Activated CD8-positive, alpha-beta memory T cell treated with anti-CD3 and anti-CD28 coated beads for 48 hours (primary cell): ENCODE measurements at regions not wholly inside any gene's neighbourhood (a gene's known extent, or its start where the extent isn't known, plus 50 kb on each side); places are given as distances from the start of the nearest gene placed in this dataset.

Experiments used
- DNase-seq, 3 experiments: peaks; one replicate each; pipeline ENCODE4 v3.0.0-alpha.2; 2020; ENCODE audit warnings: low read depth in 2 of 3, low spot score in 2 of 3

DNA sequence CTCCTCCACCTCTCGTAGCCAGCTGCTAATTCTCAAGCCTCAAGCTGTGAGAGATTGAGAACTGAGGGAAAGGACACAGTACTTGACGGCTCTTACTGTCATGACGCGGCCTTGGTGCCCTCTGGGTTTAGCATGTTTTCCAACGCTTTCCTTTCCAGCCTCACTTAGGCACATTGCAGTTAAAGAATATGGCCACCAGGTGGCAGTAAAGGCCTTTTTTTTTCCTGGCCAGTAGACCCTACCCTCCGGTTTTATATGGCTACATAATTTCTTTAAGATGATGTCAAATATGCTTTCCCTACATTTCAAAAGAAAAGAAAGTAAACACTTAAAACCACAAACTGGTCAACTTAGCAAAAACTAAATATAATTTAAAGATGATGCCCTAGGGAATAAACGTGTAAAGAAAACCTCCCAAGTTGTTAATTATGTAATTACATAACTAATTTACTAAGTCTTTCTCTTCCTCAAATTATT lies 56.8 kb upstream of the PRDX6 start:
- peak in 1 of 3 experiments; percentile 55 for DNase-seq

DNA sequence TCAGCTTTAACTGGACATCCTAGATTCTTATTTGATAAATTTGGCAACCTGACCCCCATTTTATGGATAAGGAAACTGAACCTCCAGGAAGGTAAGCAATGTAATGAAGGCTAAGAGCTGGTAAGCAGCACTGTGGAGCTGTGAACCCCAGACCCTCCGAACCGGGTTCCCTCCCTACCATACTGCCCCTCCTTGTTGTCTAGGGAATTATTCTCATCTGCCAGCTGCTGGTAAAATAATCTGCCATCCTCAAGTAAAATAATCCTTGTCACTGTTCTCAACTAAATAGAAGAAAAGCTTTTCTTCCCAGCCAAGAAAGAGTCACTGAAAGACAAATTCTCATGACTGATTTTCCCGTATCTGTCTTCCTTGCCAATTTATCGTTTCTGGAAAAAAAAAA lies 55.8 kb upstream of the PRDX6 start:
- DNase-seq: no peak

DNA sequence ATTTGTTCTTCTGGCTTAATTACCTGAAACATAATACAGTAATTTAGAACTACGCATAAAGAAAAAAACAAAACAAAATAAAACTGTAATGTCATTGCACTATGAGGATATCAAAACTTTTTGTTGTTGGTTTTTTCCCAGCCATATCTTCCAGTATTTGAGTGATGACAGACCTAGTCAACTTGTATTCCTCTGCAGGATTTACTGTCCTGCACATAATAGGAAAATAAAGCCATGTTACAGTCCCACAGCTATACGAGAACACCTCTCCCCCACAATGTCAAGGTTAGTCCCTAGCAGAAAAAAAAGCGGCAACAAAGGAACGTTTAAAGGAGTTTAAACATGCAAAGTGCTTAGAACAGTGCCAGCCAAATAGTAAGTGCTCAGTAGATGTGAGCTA lies 55.3 kb upstream of the PRDX6 start:
- no peak for DNase-seq

DNA sequence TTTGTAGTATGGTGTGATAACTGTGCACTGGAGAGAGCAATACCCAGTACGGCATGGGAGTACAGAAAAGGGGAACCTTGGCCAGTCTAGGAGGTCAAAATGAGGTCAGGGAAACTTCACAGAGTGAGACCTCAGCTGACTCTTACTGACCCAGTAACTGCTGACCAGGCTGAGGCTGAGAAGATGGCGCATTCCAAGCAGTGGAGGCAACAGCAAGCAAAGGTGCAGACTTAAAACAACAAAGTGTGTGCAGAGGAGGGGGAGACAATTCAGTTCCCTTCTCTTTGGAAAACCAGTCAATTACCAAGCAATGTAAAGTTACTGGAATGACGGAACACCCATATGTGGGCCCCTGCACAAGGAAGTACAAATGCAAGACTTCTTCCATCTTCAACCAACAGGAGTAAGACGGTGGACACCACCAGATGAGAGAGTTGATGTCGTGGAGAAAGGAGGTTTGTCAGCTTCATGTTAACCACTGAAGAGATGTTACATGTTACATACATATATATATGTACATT lies 54.6 kb upstream of the PRDX6 start:
- no peak for DNase-seq

DNA sequence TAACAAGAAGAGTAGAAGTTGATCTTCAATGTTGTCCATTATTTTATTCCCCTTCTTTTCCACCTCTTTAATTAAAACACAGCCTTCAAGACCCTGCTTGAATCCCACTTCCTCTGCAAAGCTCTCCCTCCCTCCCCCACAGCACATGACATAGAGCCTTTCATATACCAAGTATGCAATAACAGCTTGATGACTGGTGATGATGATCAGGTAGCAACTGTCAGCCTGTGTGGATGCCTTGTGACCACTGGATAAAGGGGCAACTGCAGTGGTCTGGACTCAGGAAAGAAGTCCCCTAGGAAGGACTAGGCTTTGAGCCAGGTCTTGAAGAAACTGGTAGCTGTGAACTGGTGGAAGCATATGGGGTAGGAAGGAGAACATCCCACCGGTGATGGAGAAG lies 53.8 kb upstream of the PRDX6 start:
- DNase-seq: no peak

DNA sequence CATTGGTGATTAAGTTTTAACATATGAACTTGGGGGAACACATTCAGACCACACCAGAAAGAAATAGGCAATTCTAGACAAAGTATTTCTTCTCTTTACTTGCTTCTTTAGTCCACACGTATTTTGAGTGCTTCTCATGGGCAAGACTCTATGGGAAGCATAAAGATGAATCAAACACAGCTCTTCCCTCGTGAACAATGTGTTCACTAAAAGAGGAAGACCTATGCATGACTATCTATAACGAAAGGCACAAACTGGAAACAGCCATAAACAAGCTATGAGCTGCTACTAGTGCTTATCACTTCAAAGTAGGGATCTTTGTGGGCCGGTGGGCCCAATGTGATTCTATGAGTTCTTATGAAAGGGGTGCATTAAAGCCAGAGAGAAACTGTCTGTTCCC lies 53.0 kb upstream of the PRDX6 start:
- no peak for DNase-seq

DNA sequence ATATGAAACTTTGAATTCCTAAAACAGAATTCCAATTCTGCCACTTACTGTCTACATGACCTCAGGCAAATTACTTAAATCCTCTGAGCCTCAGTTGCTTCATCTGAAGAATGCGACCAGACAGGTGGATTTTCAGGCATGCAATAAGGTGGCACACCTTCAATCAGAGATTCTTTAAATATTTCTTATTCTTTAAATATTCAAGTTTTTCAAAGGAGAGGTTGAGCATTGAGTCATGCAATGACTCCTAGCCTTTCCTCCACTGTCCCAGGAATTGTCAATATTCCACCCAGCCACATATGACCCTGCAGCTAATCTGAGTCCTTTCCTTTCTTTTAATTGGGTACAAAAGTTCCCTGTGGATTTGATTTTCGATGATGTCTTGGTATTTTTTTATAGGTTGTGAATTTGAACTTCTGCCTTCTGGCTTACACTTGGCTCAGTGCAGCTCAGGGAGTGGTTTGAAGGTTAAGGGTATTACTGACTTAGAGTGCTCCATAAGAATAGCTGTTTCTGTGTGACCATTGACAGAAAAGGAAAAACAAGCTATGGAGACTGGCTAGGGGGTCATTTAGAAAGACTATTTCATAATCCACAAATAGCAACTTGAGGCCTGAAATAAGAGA lies 52.2 kb upstream of the PRDX6 start:
- no peak for DNase-seq

DNA sequence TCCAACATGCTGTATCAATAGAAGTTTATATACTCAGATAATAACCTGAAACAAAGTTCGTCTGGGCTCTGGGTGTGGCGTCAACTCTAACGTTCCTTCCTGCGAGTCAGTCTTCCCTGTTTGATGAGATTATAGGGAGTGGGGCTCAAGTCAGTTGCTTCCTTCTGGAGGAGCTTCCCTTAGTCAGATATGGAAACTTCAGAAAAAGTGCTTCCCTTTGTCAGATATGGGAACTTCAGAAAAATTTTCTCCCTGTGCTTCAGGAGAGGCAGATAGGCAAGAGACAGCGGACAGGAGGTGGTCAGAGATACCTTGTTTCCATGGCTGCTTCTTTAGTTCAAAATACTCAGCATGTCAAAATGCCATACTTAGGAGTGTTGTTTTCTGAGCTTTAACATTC lies 51.1 kb upstream of the PRDX6 start:
- no peak for DNase-seq

DNA sequence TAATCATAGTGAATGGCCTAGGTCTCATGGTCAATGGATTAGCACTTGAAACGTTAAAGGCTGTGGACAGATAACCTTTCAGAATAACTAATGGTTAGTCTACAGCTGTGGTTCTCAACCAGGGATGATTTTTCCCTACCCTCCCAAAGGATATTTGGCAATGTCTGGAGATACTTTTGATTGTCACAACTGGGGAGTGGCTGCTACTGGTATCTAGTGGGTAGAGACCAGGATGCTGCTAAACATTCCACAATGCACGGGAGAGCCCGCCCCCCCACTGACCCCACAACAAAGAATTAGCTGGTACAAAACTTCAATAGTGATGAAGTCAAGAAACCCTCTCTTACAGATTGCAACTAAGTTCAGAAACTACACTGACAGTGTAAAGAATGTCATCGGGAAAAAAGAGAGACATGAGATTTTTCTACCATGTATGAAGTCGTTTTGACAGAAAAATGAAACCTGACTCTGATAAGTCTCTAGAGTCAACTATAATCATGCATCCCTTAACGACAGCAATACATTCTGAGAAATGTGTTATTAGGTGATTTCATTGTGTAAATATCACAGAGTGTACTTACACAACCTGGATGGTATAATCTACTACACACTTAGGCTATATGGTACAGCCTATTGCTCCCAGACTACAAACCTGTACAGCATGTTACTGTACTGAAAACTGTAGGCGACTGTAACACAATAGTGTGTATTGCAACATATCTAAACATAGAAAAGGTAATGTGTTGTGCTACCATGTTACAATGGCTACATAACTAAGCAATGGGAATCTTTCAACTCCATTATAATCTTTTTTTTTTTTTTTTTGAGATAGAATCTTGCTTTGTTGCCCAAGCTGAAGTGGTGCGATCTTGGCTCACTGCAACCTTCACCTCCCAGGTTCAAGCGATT lies 49.7 kb upstream of the PRDX6 start:
- DNase-seq: no peak
